H7 (cell line): ENCODE measurements at regions not wholly inside any gene's neighbourhood (a gene's known extent, or its start where the extent isn't known, plus 50 kb on each side); places are given as distances from the start of the nearest gene placed in this dataset.

Experiments
- DNase-seq: peaks from one replicate; pipeline ENCODE4 v3.0.0; 2012
- H3K27me3 ChIP-seq: 2 replicates; pipeline ENCODE4 v1.6.0; 2011; ENCODE audit warnings: mild to moderate bottlenecking, low read length; ENCODE audit not compliant: control insufficient read depth, insufficient read depth
- H3K36me3 ChIP-seq: replicated peaks from 2 replicates; pipeline ENCODE4 v1.5.1; 2011; ENCODE audit warnings: low read length; ENCODE audit not compliant: control insufficient read depth, insufficient read depth
- H3K4me3 ChIP-seq: 2 replicates; pipeline ENCODE4 v1.5.1; 2011; ENCODE audit warnings: low read depth, mild to moderate bottlenecking, control low read depth, low read length, moderate library complexity; ENCODE audit not compliant: insufficient read depth

DNA sequence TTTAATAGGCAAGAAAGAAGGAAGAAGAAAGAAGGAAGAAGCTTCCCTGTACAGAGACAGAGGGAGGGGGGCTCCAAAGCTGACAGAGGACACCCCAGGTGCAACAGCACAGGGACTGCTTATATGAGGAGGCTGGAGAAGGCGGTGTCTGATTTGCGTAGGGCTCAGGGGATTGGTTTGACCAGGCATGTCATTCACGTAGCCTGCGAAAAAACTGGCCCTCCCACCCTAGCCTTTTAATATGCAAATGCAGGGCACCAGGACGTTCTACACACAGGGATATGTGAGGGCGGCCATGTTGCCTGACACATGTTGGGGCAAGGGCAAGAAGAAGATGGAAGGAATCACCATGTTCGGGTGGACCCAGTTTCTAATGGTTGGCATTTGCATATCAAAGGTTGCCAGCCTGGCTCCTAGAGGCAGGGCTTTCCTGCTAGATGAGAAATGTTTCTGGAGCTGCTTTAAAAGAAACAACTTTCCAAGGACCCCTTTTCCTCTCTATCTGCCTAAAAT, 305.4 kb upstream of the CDYL start:
- no peak for DNase-seq
- H3K36me3 ChIP-seq = no peaks in the 10 kb centered on the region
- no peaks in the 10 kb centered on the region; the same call in 1 of the 2 replicates for H3K27me3 ChIP-seq
- H3K4me3 ChIP-seq = no peak overlapping the region

DNA sequence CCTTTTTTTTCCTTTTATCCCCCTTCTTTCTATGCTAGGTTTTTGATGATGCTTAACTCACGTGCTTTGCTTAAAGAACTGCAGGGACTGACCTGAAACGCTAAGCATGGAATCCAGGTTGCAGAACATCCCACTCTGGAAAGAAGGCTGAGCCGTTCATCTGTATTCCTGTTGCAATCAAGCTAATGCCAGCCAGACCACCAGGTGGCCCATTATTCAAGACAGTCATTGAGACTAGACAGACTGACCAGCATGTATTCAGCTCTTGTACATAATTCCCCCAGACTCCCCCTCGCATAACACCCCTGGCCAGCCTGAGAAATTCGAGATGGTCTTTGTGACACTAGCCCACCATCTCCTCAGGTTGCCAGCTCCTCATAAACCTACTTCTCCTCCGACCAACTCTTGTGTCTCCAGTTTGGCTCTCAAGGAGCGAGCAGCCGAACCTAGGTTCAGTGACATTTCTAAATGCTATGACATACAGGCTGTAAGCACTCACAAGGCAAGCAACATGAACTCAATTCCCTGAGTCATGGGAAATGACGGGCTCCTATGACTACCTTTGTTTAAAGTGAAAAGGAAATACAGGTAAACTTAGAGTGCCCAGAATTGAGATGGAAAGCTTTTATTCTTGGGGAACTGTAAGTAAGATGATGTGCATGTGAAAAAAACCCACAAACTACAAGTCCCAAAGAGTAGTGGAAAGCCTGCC, 309.3 kb upstream of the CDYL start:
- no peaks in the 10 kb centered on the region for H3K36me3 ChIP-seq
- DNase-seq = no peak
- H3K4me3 ChIP-seq = no peak overlapping the region
- no peaks in the 10 kb centered on the region for H3K27me3 ChIP-seq

DNA sequence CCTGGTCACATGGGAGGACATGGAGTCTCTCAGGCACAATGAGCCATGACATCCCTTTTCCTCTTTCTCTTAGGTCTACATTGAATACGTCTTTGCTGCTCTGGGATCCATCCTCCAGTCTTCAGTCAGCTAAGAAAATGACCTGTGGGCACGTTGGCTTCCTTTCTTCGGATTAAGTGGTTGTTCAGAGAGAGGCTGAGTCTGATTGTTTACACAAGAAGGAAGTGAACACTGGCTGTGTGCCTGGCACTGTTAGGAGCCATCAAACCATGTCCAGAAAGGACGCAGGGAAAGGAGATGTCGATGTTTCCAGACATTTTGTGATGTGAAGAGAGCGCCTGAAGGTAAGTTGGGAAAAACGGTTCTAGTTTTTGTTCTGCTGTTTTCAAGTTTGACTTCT, 309.9 kb upstream of the CDYL start:
- no peak for DNase-seq
- Histone ChIP-seq H3K27me3 (no peaks in the 10 kb centered on the region), H3K36me3 (no peaks in the 10 kb centered on the region), H3K4me3 (no peak overlapping the region)

DNA sequence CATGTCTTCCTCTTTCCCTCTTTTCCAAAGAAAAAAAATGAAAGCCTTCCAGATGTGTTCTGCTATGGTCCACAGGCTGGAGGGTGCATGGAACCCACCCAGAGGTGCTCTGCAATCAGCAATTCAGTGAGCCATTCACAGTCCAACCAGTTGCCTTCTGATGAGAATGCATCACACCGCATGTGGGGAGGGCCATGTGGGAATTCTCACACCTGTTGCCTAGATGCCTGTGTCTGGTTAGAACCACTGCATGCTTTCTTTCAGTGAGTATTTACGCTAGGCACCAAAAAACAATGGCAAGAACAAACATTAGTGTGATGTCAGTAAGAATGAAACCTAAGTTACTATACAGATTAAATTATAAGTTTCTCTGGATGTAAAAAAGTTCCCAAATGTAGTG, 311.6 kb upstream of the CDYL start:
- no peak overlapping the region for H3K4me3 ChIP-seq
- no peaks in the 10 kb centered on the region; the same call in 1 of the 2 replicates for H3K27me3 ChIP-seq
- no peaks in the 10 kb centered on the region for H3K36me3 ChIP-seq
- no peak for DNase-seq

DNA sequence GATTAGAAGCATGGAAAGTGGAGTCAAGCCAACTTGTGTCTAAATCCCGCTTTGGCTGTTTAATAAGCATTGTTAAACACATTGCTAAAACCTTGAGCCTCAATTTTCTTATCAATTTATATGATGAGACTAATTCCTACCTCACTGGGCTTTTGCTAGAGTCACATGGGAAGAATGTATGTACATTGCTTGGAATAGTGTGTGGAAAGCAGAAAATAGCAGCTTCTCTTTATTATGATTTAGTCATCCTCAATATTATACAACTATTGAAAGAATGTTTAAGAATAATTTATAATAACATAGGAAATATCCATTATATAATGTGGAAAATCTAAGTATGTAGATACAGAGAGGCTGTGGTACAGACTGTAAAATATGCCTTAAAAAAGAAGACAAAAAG, 313.0 kb upstream of the CDYL start:
- Histone ChIP-seq H3K4me3 (no peak overlapping the region), H3K36me3 (no peaks in the 10 kb centered on the region), H3K27me3 (no peaks in the 10 kb centered on the region; the same call in 1 of the 2 replicates)
- no peak for DNase-seq

DNA sequence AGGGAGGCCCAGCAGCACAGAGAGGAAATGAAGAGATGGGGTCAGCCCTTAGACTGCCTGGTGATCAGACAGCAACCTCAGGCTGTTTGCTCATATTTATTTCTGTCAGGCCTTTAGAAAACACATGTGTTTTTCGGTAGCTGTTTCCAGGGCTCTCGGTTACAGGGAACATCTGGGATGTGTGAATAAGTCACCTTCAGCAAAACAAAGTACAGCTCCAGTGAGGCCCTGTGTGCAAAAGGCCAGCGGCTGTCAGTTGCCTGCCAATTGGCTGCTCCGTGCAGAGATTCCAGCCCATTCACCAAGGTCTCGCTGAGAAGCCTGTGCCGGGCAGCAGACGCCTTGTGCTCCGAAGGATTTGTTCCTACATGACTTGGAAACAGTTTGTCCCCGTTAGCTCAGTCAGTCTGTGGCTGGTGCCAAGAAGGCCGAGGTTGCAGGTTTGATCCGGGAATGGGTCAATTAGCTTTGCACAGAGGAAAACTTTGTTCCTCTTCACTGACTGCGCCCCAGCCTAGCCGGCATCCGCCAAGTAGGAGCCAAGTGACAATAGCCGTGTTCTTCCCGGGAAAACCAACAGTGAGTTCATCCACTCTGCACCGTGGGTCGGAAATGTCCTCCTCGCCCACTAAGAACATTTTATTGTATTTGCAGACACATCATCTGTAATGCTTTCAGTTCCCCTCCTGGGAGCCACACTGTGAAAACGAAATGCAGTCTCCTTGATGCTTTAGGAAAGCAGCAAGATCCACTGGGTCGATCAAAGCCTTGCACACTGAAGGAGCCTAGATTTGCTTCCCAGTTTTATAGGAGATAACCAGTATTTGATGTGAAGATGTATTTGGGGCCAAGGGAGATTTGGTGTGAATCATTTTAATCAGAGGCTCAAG, 315.4 kb upstream of the CDYL start:
- no peak overlapping the region for H3K4me3 ChIP-seq
- H3K36me3 ChIP-seq = no peaks in the 10 kb centered on the region
- DNase-seq = no peak
- no peaks in the 10 kb centered on the region; the same call in 1 of the 2 replicates for H3K27me3 ChIP-seq

DNA sequence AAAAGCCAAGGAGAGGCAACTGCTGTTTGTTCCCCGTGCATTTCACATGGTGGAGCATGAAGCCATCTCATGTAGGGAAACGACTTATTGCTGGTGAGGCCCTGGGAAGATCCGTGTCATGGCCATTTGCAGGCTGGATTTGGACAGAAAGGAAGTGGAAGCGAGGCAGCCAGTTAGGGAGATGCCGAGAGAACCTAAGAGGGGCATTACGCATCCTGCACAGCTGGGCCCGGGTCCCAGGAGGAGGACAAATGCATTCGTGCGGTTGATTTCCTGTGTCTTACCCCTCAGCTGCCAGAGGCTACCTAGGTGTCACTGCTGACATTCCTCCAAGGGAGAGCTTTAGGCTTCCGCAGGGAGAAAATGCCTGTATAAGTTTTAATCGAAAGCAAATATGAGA, 316.2 kb upstream of the CDYL start:
- DNase-seq = no peak
- H3K36me3 ChIP-seq = no peaks in the 10 kb centered on the region
- no peak overlapping the region for H3K4me3 ChIP-seq
- no peaks in the 10 kb centered on the region; the same call in 1 of the 2 replicates for H3K27me3 ChIP-seq

DNA sequence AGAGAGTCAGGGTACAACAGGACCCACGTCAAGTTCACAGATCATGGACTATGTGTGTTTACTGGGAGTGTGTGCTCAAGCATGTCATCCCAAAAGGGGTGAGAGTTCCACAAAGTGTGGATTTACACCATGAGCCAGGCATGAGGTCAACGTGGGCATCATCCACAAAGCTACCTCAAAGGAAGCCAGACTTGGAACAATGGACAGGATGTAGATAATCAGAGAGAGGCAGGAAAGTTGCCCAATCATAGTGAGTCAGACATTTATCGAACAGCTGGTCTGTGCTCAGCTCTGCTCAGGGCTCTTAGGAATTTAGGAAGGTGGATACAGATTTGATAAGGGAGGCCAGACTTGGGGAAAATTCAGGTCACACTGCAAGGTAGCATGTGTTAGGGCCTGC, 317.2 kb upstream of the CDYL start:
- no peaks in the 10 kb centered on the region; the same call in 1 of the 2 replicates for H3K27me3 ChIP-seq
- H3K4me3 ChIP-seq = no peak overlapping the region
- no peak for DNase-seq
- H3K36me3 ChIP-seq = no peaks in the 10 kb centered on the region

DNA sequence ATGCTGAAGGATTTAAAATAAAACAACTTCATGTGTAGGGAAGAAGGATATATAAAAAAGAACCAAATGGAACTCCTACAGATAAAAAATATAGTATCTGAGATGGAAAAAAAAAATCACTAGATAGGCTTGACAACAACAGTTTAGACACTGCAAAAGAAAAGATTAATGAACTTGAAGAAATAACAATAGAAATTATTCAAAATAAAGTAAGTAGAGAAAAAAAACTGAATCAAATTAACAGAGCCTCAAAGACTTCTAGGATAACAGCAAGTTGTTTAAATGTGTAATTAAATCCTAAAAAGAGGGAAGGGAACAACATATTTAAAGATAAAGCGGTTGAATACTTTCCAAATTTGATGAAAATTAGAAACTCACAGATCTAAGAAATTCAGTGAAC, 316.3 kb upstream of the ECI2 start:
- DNase-seq = no peak

DNA sequence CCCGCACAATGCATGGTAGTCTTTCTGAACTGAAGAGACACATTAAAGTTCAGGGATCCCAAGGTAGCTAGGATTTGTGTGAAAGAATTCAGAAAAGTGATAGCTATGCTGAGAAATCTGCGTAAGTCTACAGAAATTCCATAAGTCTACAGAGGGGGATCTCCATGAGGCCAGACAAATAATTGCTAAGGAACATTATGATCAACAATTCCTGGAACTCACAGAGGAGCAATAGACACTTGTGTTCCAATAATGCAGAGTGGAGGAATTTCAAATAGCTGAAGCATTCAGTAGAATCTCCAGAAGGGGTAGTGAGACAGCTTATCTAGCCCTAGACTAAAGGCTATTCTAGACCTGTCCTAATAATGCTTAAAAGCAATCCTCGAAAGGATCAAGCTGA, 315.7 kb upstream of the ECI2 start:
- no peak for DNase-seq
- H3K4me3 ChIP-seq = no peak overlapping the region
- no peaks in the 10 kb centered on the region for H3K36me3 ChIP-seq
- H3K27me3 ChIP-seq = no peaks in the 10 kb centered on the region

More for the DNA sequence above, 316.3 kb upstream of the ECI2 start:
- no peak overlapping the region for H3K4me3 ChIP-seq
- H3K36me3 ChIP-seq = no peaks in the 10 kb centered on the region
- no peaks in the 10 kb centered on the region for H3K27me3 ChIP-seq

DNA sequence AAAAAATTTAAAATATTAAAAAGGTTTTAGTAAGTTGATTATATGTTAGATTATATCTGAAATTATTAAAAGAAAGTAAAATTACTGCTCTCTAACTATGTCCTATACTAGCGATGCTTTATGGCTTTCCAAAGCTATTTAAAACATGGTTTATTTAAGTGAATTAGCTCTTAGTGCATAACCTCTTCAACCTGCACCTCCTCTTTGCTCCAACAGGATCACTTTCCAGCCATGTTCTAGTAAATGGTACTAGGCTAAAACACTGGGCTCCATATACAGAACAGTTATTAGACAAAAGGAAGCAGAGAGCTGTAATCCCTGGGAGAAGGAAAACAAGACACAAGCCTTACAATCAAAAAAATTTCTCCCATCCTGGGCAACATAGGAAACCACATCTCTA, 314.9 kb upstream of the ECI2 start:
- H3K27me3 ChIP-seq = no peaks in the 10 kb centered on the region
- no peak for DNase-seq
- no peaks in the 10 kb centered on the region for H3K36me3 ChIP-seq
- H3K4me3 ChIP-seq = no peak overlapping the region

DNA sequence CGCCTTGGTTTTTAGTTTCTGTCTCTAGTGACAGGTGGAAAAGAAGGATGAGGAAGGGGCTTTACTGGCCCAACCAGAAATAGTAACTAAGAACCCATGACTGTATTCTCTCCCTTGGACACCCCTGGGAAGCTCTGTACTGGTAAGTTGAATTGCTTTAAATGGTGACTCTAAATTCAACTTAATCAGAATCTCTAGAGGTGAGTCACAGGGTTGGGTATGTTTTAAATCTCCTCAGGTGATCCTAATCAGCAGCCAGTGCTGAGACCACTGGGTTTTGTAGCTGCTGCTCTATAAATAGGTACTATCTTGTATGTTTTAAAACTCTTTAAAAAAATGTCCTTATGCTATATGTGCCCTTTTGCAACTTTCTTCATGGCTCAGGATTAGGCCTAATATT, 314.0 kb upstream of the ECI2 start:
- no peak for DNase-seq
- Histone ChIP-seq H3K36me3 (no peaks in the 10 kb centered on the region), H3K4me3 (no peak overlapping the region), H3K27me3 (no peaks in the 10 kb centered on the region)

DNA sequence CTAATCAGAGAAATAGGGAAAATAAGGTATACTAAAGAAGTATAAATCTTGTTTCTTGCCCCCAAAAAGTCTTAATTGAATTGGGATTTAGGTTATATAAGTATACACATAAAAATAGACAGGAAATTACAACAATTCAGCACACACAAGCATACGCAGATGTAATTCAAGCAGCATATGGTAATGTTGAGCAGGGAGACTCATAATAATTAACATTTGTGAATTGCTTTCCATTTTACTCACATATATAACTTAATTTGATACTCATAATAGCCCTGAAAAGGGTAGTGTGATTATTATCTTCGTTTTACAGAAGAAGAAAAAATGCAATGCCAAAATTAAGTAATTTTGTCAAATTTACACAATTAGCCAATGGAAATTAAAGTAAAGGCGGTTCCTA, 313.5 kb upstream of the ECI2 start:
- DNase-seq = no peak
- Histone ChIP-seq H3K36me3 (no peaks in the 10 kb centered on the region), H3K27me3 (no peaks in the 10 kb centered on the region), H3K4me3 (no peak overlapping the region)

DNA sequence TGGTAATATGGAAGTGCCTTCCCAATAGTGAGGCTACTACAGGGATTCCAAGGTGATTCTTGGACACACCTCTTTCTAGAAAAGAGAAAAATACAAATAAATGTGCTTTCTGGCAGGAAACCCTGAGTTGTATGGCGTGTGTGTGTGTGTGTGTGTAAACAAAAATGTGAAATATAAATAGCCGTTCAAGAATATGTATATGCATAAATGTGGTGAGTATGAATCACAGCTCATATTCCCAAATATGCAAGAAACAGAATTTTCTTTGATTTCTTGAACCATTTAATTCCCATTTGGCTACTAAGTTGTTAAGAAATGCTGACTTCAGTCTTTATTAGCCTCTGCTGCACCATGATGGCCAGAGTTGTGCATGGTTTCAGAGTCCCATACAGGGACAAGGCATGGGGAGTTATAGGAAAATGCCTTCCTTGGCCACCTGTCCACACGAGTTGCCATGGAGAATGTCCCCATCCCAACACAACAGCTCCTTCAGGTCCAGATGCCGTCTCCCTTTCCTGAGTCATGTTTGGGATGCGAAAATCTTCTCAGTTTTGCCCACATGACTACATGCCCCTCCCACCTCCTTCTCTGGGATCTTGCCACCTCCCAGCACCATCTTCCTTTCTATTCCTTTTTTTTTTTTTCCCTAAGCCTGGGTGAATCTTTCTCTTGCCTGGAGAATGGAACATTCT, 312.4 kb upstream of the ECI2 start:
- Histone ChIP-seq H3K36me3 (no peaks in the 10 kb centered on the region), H3K4me3 (no peak overlapping the region), H3K27me3 (no peaks in the 10 kb centered on the region)
- DNase-seq = no peak
